Gastroesophageal sphincter (tissue), 3 donors: ENCODE measurements at regions not wholly inside any gene's neighbourhood (a gene's known extent, or its start where the extent isn't known, plus 50 kb on each side); places are given as distances from the start of the nearest gene placed in this dataset.

Source experiments
- CTCF ChIP-seq, 4 experiments: fragments of 200-600 bp in 2 of 4; fragments of 450-650 bp in 2 of 4; sonication (generic) in 1 of 4; IDR thresholded peaks; one replicate each; pipeline ENCODE4 v1.5.1; 2017 to 2019; ENCODE audit warnings: antibody characterized with exemption in 4 of 4, mild to moderate bottlenecking in 2 of 4, moderate library complexity in 2 of 4
- POLR2A ChIP-seq, 2 donors: fragments of 450-650 bp; IDR thresholded peaks; one replicate each; pipeline ENCODE4 v1.6.1; 2017; ENCODE audit warnings: antibody characterized with exemption in 2 of 2, mild to moderate bottlenecking in 2 of 2, moderate library complexity in 1 of 2
- POLR2AphosphoS5 ChIP-seq: sonication (generic); formaldehyde crosslinking; IDR thresholded peaks from one replicate; pipeline ENCODE4 v1.6.1; 2017; ENCODE audit warnings: antibody characterized with exemption

DNA sequence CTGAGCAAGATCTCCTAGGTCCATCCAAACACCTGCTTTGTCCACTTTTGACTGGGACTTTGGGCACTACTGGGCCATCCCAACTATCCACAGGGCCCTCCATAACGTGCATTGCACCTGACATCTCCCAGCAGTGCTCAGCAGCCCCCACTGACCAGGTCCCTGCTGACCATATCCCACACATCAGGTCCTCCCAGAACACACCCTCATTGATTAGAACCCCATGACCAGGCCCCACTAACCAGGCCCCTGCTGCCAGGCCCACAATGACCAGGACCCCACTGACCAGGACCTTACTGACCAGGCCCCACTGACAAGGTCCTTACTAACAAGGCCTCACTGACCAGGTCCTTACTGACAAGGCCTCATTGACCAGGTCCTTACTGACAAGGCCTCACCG, 93.9 kb upstream of the CTSV start:
- TF ChIP-seq CTCF (IDR thresholded peaks at IDR 0.05) (no peak), POLR2A (IDR thresholded peaks at IDR 0.05) (no peak), POLR2AphosphoS5 (no peak)
